Activated naive CD4-positive, alpha-beta T cell treated with anti-CD3 and anti-CD28 coated beads, Interleukin-2, amount 50 U/mL, for 24 hours (primary cell): ENCODE measurements at regions not wholly inside any gene's neighbourhood (a gene's known extent, or its start where the extent isn't known, plus 50 kb on each side); places are given as distances from the start of the nearest gene placed in this dataset.

Source experiments
- H3K27ac Mint-ChIP-seq: one replicate; pipeline ENCODE4 v1.8.0; 2021; ENCODE audit warnings: mild to moderate bottlenecking, mixed read lengths
- H3K27me3 Mint-ChIP-seq: one replicate; pipeline ENCODE4 v1.8.0; 2021; ENCODE audit warnings: mixed read lengths
- H3K36me3 Mint-ChIP-seq: one replicate; pipeline ENCODE4 v1.8.0; 2021; ENCODE audit warnings: mixed read lengths
- H3K4me1 Mint-ChIP-seq: one replicate; pipeline ENCODE4 v1.8.0; 2021; ENCODE audit warnings: mixed read lengths
- H3K4me3 Mint-ChIP-seq: one replicate; pipeline ENCODE4 v1.8.0; 2021; ENCODE audit warnings: mild to moderate bottlenecking, mixed read lengths
- H3K9me3 Mint-ChIP-seq: one replicate; pipeline ENCODE4 v1.8.0; 2021; ENCODE audit warnings: mixed read lengths

DNA sequence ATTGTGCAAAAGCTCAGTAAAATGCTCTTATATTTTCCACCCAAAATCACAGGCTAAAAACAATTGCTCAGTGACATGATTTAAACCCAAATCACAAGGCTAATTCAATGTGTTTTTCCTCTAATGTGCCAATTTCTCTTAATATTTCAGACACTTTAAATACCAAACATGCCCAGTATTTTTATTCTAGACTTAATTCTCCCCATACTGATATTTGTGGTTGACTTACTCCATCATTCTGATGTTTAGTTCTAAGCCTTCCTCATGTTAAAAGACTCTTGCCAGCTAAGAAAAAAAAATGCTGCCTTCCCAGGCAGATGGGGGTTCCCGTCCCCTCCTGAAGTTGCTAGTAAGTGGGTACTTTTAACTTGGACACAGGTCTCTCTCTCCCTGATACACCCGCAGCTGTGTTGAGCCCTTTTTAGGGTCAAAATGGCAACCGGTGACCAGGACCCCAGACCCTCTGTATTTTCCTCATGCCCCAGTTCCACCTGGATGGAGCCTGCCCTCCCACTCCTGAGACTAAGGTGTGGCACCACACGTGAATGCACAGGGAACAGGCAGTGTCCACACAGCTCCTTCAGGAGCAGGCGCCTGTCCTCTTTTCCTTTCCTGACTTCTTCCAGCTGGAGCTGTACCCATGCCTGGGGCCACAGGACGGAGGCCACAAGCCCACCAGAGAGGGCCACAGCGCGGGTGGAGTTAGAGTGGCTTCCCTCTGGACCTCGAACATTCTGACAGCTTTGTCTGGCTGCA is 118.9 kb downstream of the RIPK4 start:
- Mint-ChIP-seq H3K27me3 (no peaks in the 10 kb centered on the region), H3K4me1 (no peaks in the 10 kb centered on the region), H3K4me3 (no peak overlapping the region), H3K27ac (no peak overlapping the region), H3K9me3 (no peaks in the 10 kb centered on the region), H3K36me3 (no peaks in the 10 kb centered on the region)

DNA sequence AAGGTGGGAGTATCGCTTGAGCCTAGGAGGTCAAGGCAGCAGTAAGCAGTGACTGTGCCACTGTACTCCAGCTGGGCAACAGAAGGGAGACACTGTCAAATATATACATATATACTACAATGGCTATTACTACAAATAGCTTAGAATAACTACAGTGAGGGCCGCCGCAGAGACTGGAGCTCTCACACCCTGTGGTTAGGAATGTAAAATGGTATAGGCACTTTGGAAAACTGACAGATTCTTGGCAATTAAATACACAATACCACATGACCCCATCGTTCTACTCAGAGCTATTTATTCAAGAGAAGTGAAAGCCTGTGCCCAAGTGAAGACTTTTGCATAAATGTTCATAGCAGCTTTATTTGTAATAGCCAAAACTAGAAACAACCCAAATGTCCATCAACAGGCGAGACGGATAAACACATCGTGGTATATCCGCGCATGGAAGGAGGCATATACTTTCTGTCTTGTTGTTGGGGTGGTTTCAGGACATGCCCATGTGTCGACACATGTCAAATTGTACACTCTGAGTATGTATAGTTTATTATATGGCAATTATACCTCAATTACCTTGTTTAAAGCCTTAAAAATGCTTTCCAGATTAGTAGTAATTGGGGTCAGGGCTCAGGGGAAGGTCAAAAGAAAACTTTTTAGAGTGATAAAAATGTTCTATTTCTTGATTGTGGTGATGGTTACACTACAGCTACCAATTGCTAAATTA is 123.4 kb downstream of the RIPK4 start:
- Mint-ChIP-seq H3K27me3 (peaks cover 3% of the 10 kb centered on the region), H3K36me3 (no peaks in the 10 kb centered on the region), H3K4me1 (no peaks in the 10 kb centered on the region), H3K27ac (no peak overlapping the region), H3K4me3 (no peak overlapping the region), H3K9me3 (no peaks in the 10 kb centered on the region)

DNA sequence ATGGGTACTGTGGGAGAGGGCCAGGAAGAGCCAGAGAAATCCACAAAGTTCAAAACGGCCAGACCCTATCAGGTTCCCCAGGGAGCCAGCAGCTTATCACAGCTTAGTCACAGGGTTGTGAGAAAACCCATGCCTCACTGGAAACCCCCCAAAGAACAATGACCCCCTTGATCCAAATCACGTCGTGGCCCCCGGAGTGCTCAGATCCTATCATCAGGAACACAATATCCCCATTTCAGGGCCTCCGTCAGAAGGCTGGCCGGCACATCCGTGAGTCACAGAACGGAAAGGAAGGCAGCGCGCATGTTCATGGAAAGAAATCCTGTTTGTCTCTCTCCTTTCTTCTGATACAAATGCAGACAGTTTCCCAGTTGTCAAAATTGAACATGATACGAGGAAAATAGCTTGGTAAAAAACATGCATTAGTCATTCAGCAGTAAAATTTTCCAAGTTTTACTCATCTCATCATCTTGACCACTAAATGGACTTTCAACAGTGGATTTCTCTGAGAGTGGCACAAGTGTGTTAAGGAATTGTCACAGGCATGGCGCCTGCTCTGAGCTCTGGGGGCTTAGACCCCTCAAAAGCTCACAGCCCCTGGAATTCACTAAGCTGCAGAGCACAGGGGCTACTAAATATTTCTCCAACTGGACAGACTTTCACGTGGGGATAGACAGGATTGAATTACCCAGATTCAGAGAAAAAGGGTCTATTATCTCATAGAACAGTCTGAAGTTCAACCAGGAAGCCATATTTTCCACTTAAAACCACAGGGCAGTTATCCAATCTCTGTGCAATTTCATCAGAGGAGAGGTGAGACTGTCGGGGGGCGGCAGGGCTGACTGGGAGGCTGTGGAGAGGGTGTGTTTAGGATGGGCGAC is 124.8 kb downstream of the RIPK4 start:
- Mint-ChIP-seq H3K9me3 (no peaks in the 10 kb centered on the region), H3K36me3 (no peaks in the 10 kb centered on the region), H3K27ac (no peak overlapping the region), H3K4me3 (no peak overlapping the region), H3K27me3 (peaks cover 3% of the 10 kb centered on the region), H3K4me1 (no peaks in the 10 kb centered on the region)

DNA sequence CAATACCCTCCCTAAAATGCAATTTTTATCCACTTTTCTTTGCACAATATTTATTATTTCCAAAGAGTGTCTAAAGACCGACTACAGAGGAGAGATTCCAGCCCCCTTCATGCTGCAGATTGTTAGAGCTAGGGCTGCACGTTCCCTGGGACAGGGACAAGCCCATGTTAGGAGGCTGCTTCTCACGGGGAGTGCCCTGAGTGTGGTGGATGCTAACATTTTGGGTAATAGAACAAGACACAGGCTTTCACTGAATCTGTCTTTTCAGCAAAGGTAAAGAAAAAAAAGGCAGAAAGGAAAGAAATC is 125.4 kb downstream of the RIPK4 start:
- Mint-ChIP-seq H3K4me1 (no peaks in the 10 kb centered on the region), H3K4me3 (no peak overlapping the region), H3K27me3 (peaks cover 3% of the 10 kb centered on the region), H3K9me3 (no peaks in the 10 kb centered on the region), H3K36me3 (no peaks in the 10 kb centered on the region), H3K27ac (no peak overlapping the region)

DNA sequence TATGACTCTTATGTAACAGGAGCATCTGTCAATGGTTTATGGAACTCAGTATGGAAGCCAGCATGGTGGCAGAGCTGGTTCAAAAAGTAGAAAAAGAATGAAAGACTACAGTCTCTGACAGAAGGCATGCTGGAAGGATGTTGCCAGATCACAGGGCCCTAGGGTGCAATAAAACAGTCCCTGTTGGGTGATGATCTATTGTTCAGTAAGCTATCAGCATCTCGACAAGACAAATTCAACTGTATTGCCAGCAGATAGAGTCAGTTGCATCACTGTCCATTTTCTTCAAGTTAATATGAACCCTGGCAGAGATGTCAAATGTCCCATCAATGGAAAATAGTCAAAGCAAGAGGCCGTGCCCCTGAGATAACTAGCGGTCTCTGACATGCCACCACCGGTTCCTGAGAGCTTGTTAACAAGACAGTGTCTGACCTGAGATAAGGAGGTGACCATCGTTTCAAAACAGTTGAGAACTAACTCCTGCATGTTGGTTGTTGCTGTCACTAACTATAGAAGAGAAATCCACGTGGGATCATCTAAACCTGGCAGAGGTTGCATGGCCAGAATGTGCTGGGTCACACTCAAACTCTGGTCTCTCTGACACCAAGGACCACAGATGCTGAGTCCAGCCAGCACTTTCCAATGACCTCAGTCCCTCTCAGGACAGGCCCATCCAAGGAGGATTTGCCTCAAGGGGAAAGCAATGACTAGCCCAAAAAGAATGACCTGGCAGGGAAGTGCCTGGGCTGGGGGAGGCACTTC is 125.9 kb downstream of the RIPK4 start:
- H3K27ac Mint-ChIP-seq, result no peak overlapping the region
- no peak overlapping the region for H3K4me3 Mint-ChIP-seq
- H3K9me3 Mint-ChIP-seq, result no peaks in the 10 kb centered on the region
- no peaks in the 10 kb centered on the region for H3K36me3 Mint-ChIP-seq
- H3K4me1 Mint-ChIP-seq, result no peaks in the 10 kb centered on the region
- peaks cover 3% of the 10 kb centered on the region for H3K27me3 Mint-ChIP-seq

DNA sequence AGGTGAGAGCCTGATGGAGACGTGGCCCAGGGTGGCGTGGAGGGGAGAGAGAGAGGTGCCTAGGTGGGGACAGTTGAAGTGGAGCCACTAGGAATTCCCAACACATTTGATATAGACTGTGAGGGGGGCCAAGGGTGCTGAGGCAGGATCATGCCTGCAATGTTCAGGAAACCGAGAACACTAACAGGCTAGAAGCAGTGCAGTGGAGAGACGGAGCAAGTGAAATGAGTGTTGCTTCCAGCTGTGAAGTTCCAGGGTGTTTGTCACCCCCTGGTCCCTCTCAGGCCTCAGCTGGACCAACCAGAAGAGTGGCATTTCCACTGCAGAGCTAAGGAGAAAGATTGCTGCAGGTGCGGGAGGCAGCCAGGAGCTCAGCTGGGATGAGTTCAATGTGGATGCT is 127.1 kb downstream of the RIPK4 start:
- Mint-ChIP-seq H3K9me3 (no peaks in the 10 kb centered on the region), H3K27me3 (peaks cover 3% of the 10 kb centered on the region), H3K36me3 (no peaks in the 10 kb centered on the region), H3K27ac (no peak overlapping the region), H3K4me3 (no peak overlapping the region), H3K4me1 (no peaks in the 10 kb centered on the region)

DNA sequence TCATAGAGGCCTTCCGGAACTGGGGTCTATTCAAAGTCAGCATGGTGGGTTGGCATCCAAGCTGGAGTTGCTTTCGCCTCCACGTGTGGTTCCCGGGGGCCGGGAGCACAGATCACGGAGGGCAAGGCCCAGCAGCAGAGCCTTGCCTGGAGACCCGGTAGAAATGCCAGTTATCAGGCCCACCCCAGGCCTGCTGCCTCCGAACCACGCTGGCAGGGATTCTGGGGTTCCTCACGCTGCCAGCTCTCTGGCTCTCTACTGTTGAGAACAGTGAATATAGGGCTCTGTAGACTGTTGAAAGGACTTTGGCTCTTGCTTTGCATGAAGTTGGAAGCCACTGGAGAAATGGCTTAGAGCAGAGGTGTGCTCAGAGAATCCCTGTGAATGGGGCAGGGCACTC is 127.5 kb downstream of the RIPK4 start:
- Mint-ChIP-seq H3K9me3 (no peaks in the 10 kb centered on the region), H3K27me3 (peaks cover 3% of the 10 kb centered on the region), H3K4me3 (no peak overlapping the region), H3K27ac (no peak overlapping the region), H3K36me3 (no peaks in the 10 kb centered on the region), H3K4me1 (no peaks in the 10 kb centered on the region)

DNA sequence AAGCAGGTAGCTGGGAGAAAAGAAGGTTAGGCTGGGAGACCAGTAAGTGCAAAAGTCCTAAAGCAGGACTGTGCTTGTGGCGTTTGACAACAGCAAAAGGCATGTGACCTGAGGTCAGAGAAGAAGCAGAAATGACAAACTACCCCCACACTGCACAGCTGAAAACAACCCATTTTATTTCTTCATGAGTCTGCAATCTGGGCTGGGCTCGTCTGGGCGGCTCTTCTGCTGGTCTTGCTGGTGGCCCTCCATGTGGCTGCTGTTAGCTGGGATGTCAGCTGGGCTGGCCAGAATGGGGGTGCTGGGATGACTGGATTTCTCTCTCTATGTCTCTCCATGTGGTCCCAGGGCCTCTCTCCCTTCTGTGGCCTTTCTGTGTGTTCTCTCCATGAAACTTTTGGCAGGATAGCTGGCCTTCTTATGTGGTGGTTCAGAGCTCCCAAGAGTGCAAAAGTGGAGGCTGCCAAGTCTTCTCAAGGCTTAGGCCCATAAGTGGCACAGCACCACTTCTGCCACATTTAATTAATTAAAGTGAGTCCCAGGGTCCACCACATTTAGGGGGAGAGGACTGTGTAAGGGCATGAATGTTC is 128.6 kb downstream of the RIPK4 start:
- Mint-ChIP-seq H3K36me3 (no peaks in the 10 kb centered on the region), H3K9me3 (no peaks in the 10 kb centered on the region), H3K27ac (no peak overlapping the region), H3K4me1 (no peaks in the 10 kb centered on the region), H3K4me3 (no peak overlapping the region), H3K27me3 (peaks cover 3% of the 10 kb centered on the region)

DNA sequence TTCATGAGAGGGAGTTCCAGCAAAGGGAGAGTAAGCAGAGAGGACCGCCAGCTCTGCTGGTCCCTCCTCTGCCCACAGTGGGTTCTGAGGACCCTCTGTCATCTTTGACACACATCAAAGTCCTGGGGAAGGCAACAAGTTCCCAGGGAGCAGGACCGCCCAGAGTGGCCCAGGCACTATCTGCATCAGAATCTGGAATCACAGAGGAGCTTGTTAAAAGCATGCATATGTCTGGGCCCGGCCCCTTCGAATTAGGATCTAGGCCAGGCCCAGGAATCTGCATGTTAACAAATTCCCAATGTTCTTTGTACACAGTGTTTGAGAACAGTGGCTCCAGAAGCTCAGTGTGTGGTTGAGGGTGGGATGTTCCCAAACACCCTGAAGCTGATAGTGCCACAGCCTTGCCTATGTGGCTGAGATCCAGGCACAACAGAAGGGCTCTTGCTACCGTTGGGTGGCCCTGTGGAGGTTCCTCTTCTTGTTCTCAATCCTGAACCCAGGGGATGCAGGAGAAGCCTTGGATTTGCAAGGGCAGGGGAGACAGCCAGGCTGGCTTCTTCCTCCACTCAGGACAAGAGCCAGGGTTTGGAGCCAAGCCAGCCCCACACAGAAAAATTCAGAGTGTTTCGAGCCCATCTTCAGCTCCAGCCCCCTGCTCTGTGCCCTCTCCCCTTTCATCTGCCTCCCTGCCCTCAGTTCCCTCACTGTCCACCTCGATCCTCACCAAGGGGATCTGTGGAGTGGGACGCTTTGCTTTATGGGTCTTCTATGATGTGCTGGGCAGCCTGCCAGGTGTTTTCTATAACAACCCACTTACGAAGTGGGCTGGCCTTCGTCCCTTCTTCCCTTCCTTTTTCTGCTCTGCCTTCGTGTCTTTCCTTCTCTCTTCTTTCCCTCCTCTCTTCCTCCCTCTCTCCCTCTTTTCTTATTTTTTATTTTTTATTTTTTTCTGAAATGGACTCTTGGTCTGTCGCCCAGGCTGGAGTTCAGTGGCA is 129.0 kb upstream of the TMPRSS2 start:
- H3K36me3 Mint-ChIP-seq, result no peaks in the 10 kb centered on the region
- H3K4me3 Mint-ChIP-seq, result no peak overlapping the region
- H3K27me3 Mint-ChIP-seq, result peaks cover 3% of the 10 kb centered on the region
- H3K9me3 Mint-ChIP-seq, result no peaks in the 10 kb centered on the region
- no peak overlapping the region for H3K27ac Mint-ChIP-seq
- H3K4me1 Mint-ChIP-seq, result no peaks in the 10 kb centered on the region

DNA sequence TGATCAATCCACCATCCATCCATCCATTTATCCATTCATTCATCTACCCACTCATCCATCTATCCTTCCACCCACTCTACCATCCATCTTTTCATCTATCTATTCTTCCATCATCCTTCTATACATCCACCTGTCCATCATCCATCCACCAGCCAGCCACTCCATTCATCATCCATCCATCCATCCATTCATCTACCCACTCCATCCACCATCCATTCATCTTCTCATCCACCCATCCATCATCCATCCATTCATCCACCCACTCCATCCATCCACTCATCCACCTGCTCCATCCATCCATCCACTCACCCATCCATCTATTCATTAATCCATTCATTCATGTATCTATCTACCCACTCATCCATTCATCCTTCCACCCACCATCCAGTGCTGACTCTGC is 127.9 kb upstream of the TMPRSS2 start:
- peaks cover 6% of the 10 kb centered on the region for H3K27me3 Mint-ChIP-seq
- H3K4me1 Mint-ChIP-seq, result no peaks in the 10 kb centered on the region
- no peaks in the 10 kb centered on the region for H3K9me3 Mint-ChIP-seq
- H3K36me3 Mint-ChIP-seq, result no peaks in the 10 kb centered on the region
- peak overlapping the region; percentile 0 for H3K27ac Mint-ChIP-seq
- H3K4me3 Mint-ChIP-seq, result no peak overlapping the region

DNA sequence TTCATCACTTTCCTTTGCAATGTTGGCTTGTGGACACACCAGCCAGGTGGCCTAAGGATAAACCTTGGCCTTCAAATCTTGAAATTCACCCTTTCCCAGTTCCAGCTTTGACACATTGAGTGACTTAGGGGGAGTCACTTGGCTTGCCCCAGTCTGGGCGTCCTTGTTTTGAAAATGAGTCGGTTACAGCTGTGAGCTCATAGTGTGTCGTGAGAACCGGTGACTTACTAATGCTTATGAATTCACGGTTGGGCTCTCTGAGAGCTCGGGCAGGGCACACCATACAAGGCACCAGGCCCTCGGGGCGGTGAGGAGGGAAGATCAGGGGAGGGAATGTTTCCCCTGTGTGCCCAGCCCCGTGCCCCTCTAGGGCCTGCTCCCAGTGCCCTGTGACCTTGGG is 126.9 kb upstream of the TMPRSS2 start:
- Mint-ChIP-seq H3K27ac (no peak overlapping the region), H3K36me3 (no peaks in the 10 kb centered on the region), H3K4me3 (no peak overlapping the region), H3K4me1 (no peaks in the 10 kb centered on the region), H3K9me3 (no peaks in the 10 kb centered on the region), H3K27me3 (peaks cover 4% of the 10 kb centered on the region)

DNA sequence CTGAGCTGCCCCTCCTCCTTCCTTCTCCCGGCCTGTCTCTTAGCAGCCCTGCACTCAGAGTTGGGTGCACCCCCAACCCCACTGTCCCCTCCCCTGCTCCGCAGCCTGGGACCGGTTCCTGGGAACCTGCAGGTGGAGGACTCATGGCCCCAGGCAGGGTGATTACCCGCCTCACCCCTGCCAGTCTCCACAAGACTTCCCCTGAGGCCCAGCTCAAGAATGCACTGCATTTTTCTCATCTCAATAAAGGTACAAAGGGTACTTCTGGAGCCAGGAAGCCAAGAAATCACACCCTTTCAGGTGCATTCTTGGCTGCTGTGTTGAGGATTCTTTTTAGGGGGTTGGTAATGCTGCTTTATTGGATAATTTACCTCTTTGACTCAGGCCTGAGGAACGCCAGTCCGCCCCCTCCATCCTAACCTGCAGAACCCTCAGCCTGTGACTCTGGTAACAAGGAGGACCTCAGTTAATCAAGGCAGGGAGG is 126.3 kb upstream of the TMPRSS2 start:
- Mint-ChIP-seq H3K27me3 (peaks cover 2% of the 10 kb centered on the region), H3K27ac (no peak overlapping the region), H3K4me3 (no peak overlapping the region), H3K36me3 (no peaks in the 10 kb centered on the region), H3K4me1 (no peaks in the 10 kb centered on the region), H3K9me3 (no peaks in the 10 kb centered on the region)

DNA sequence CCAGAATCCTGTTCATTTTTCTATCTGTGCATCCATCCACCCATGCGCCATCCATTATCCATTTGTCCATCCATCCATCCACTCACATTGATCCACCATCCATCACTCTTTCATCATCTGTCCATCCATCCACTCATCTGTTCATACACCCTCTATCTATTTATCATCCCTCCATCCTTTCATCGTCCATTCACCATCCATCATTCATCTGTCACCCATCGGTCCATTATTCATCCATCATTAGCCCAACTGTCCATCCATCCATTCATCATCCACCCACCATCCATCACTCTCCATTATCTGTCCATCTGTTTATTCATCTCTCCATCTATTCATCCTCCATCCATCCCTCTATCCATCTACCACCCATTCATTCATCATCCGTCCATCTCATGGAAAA is 125.7 kb upstream of the TMPRSS2 start:
- Mint-ChIP-seq H3K4me3 (no peak overlapping the region), H3K4me1 (no peaks in the 10 kb centered on the region), H3K27me3 (peaks cover 2% of the 10 kb centered on the region), H3K9me3 (no peaks in the 10 kb centered on the region), H3K36me3 (no peaks in the 10 kb centered on the region), H3K27ac (no peak overlapping the region)
